ENCODE measurements at regions not wholly inside any gene's neighbourhood (a gene's known extent, or its start where the extent isn't known, plus 50 kb on each side); places are given as distances from the start of the nearest gene placed in this dataset.

- TF ChIP-seq CTCF (IDR thresholded peaks at IDR 0.05) (no peak), POLR2A (IDR thresholded peaks at IDR 0.05) (no peak)
Observed at GRCh38 chr14:29262979-29263378, 496.4 kb downstream of the FOXG1 start.
